ENCODE measurements at regions not wholly inside any gene's neighbourhood (a gene's known extent, or its start where the extent isn't known, plus 50 kb on each side); places are given as distances from the start of the nearest gene placed in this dataset.

DNA sequence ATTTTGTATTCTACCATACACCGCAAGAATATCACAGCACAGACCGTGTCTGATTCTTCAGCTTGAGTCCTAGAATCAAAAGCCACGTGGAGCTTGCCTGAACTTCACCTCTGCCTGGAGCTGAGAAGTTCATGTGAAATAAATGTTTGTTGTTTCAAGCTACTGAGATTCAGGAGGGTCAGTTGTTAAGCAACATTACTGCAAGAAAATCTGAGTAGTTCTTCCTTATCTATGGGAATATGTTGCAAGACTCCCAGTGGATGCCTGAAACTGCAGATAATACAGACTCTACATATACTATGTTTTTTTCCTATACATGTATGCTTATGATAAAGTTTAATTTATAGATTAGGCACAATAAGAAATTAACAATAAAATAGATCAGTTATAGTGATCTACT lies 995.3 kb downstream of the TBC1D22A start:
- TF ChIP-seq, protein P1, sequence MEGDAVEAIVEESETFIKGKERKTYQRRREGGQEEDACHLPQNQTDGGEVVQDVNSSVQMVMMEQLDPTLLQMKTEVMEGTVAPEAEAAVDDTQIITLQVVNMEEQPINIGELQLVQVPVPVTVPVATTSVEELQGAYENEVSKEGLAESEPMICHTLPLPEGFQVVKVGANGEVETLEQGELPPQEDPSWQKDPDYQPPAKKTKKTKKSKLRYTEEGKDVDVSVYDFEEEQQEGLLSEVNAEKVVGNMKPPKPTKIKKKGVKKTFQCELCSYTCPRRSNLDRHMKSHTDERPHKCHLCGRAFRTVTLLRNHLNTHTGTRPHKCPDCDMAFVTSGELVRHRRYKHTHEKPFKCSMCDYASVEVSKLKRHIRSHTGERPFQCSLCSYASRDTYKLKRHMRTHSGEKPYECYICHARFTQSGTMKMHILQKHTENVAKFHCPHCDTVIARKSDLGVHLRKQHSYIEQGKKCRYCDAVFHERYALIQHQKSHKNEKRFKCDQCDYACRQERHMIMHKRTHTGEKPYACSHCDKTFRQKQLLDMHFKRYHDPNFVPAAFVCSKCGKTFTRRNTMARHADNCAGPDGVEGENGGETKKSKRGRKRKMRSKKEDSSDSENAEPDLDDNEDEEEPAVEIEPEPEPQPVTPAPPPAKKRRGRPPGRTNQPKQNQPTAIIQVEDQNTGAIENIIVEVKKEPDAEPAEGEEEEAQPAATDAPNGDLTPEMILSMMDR (IDR thresholded peaks at IDR 0.05; ENCODE audit: low read depth, low read length, poor library complexity, severe bottlenecking) = no peak
- no peak for TF ChIP-seq EZH2phosphoT487 (IDR thresholded peaks at IDR 0.05; ENCODE audit: borderline replicate concordance, low read length)
